Stimulated activated naive CD4-positive, alpha-beta T cell treated with Interleukin-2 at 50 U/mL for 16 hours (primary cell): ENCODE measurements at regions not wholly inside any gene's neighbourhood (a gene's known extent, or its start where the extent isn't known, plus 50 kb on each side); places are given as distances from the start of the nearest gene placed in this dataset.

Experiments
- DNase-seq: peaks from one replicate; lab custom pipeline; 2025; lab: John Stamatoyannopoulos, UW

DNA sequence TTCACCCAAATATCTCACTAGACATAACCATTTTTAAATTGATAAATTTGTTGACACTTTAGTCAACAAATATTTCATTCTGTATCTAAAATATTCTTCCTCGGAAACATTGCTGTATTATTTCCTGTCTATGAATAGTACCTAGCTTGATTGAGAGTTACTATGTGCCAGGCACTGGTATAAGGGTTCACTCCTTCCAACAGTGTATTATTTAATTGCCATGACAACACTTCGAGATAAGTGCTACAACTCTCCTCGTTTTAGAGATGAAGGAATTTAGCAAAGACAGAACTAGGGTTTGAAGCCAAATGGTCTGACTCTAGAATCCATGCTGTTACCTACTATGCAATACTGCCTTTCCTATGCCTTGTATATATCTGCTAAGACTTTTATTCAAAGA, 287.2 kb downstream of the YTHDC2 start:
- DNase-seq, result no peak

DNA sequence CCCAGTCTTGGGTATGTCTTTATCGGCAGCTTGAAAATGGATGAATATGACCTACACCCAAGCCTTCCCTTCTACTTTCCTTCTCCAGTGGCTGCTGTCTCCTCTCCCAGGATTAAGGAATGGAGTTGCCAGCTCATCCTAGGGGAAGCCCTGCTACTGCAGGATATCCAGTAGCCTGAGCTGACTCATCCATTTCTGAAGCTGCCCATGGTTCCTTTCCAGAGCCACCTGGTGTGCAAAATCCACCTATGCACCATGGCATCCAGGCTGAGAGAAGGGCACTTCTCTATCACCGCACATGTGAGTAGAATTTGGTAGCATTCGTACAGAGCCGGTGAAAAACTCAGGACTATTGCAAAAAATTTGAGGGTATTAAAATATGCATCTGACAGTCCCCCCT, 290.8 kb downstream of the YTHDC2 start:
- DNase-seq, result no peak

DNA sequence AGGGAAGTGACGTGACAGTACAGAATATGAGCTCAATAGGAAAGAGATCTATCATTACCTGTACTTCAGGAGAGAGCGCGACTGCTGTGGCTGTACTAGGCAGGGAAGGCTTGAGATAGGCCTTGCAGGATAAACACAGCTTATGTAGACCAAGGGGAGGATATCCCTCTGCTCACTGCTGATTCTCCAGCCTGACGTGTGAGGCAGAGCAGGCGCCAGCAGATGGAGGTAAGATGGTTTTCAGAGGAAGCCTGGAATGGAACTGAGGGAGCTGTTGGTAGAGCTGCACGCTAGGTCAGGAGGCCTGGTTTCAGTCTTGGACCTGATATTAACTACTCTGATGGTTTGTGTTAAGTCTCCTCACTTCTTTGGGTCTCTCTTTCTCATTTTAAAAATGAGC, 291.4 kb downstream of the YTHDC2 start:
- no peak for DNase-seq

DNA sequence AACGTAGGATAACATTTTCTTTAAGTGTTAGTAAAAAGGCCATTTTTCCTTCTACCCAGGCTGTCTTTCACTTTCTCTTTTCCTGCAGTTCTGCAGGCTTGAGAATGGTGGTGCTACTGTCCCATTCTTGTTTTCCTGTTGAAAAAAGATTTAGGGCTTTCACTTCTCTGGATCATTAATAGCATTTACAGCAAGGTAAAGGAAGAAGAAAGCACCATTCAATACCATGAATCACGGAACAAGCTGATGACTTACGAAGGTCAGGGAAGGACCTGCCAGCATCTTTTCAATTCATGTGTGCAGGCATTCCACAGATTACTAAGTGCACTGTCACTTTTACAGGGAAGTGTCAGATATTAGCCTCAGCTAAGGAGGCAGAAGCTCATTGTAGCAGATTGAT, 292.8 kb downstream of the YTHDC2 start:
- no peak for DNase-seq

DNA sequence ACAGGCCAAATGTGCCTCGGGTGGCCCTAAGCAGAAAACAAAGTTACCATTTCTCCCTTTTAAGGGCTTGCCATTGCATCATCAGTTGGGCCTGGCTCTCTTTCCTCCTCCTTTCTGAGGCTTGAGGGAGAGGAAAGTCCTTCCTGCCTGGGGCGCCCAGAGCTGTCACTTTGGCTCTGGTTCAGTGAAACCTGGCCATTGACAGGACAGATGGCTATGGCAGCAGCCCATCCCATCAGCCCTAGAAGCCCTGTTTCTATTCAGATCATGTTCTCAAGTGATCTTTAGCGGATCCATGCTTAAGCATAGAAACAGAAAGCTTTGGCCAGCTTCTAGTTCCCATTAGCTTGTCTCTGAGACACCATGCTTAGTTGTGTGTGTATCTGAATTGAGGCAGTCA, 293.4 kb downstream of the YTHDC2 start:
- DNase-seq, result no peak

DNA sequence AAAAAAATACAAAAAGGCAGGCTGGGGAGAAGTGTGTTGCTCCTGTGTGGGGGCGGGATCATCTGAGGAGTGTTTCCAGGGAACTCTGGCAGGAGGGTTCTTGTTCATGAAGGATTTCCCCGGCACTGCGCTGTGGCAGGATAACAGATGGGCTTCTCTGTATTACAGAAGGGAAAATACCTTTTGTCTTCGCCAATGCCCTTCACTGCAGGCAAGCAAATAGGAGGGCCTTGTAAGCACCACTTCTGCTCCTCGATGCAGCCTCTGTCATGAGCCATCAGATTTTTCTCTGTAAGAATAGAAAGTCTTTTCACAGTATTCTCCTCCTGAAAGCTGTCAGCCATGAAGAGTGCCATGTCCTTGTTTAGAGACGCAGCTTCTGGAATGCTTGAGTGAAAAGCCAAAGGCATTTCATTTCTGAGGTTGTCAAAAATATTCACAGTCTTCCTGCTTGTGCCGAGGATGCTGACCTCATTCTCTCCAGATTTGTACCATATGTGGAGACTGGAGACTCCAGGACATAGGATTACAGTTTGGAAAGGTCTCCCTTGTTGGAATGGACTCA, 294.0 kb downstream of the YTHDC2 start:
- no peak for DNase-seq

DNA sequence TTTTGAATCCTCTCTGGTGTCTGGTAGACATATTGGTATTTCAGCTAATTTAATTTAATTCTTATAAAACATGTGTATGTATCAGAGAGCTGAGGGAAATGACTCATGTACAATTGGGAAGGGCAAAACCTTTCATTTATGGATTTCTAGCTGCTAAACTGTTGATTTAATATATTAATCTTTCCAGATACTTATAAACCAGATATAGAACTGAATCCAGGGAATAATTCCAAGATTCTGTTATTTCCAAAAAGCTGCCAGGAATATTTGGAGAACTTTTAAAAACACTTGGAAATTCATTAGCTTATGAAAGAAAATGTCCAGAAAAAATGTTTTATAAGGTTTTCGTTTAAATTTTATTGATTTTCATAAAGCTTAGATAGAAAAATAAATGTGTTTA, 295.5 kb downstream of the YTHDC2 start:
- no peak for DNase-seq

DNA sequence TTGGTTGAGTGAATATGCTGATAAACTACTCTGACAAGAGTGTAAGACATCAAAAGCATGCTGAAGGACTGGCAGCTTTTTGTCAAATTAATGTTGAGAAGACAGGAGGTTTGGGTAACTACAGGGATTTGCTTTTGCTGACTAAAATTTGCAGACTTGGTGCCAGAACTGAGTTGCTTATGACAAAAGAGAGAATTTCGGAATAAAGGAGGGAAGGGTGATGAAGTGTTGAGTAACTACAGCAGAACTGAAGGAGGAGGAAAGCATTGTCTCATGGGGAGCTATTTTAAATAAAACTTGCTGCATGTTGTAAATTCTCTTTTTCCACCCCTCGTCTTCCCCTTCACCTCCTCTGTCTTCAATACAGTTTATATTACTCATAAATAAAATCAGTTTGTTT, 296.1 kb downstream of the YTHDC2 start:
- no peak for DNase-seq

DNA sequence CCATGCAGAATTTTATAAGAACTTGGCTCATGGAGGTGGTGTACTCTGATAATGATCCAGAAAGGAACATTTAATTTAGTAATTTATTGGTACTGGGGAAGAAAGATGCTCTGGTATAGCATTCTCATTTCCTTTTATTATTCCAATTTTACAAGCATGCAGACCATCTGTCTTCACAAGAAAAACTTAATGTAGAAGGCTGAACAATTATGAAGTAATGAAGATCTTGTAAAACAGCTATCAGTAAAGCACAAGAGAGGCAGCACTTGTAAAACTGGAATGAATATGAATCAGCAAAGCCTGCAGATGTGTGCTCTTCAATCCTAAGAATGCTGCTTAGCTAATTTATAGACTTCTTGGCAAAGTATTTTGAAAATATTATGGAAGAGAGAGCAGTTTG, 300.0 kb downstream of the YTHDC2 start:
- no peak for DNase-seq

DNA sequence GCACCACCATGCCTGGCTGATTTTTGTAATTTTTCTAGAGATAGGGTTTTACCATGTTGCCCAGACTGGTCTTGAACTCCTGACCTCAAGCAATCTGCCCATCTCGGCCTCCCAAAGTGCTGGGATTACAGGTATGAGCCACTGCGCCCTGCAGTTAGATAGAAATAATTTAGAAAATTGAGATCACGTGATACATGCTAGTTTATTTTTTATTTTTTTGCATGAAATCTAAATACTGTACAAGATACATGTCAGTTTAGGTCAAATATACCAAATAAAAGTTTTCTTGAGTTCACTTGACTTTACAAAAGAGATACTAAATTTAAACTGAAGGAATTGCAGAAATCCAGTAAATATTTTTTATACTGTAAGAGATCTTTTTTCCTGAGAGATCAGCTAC, 304.2 kb downstream of the YTHDC2 start:
- no peak for DNase-seq

DNA sequence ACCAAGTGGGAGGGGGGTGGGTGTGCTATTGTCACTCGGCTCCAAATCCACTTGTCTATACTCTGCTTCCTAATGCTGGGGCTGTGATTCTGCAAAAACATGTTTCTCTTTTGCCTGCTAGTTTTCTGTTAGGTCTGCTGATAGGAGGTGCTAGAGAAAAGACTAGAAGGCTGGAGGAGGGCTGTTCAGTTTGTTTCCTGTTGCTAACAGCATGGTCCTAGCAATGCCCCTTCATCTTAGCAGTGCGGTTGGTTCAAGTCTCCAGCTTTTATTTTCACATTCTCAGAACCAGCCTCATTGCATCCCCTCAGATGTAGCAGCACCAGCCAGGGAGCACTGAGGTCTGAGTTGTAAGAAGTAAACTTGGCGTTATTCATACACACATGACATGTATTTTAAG, 310.2 kb downstream of the YTHDC2 start:
- no peak for DNase-seq

DNA sequence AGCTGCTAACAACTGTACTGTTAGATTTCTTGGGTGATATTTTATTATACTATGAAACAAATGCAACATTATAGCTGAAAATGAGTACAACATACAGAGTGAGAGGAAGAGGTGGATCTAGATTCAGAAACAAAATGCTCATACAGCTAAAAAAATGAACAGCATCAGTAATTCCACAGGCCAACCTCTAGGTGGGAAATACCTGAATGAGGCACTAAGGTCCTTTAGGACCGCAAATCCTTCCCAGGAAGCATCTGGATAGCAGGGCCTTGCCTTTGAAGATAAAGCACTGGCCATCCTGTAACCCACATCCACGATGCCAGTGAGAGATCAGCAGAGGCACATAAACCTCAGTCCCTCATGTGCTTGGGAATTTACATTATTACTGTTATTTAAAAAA, 310.8 kb downstream of the YTHDC2 start:
- no peak for DNase-seq

DNA sequence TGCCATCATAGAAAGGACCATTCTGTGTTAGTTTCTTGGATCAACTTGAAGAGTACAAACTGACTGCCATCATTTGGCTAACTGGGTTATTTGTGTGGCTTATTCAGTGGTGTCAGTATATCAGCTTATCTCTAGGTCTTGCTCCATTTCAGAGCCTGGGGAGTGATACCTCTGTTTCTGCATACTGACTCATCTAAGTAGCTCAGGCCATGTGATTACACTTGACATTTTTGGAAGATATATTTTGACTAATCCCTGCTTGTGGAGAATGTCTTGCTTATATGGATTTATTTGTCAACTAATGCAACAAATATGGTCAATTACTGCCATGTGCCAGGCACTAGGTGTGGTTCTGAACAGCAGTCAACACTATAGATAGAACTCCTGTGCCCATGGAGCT, 311.7 kb downstream of the YTHDC2 start:
- DNase-seq, result no peak

DNA sequence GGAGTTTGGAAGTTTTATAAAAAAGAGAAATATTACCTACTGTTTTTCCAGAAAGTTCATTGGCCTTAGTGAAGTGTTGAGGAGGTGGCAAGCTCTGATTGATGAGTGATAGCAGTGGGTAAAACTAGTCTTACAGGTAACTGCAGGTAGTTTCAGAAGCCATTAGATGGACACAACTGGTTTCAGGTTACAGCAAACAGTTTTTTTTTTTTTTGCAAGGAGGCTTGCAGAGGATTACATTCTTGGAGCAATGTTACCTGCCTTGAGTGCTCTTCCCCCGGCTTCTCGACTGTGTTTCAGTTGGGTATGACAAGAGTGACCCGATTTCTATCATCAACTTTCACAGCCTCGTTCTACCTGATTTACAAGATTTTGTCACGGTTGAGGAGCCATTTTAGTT, 333.4 kb downstream of the YTHDC2 start:
- no peak for DNase-seq

DNA sequence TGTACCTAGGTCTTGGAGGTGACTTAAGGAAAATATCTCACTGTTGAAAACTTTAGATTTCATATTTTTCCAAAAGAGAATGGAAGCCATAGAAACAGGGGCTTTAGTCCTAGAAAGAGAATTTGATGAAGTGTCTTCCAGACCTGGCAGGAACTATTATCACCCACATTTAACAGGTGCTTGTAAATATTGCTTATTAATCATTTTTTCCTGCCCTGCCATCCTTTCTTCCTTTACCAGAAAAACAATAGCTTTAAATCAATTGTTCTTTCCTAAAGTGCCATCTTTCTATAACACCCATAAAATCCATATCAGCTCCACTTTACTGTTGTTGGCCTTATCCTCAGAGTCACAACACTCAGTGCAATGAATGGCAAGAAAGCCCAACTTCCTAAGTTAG, 350.9 kb downstream of the YTHDC2 start:
- DNase-seq, result no peak

DNA sequence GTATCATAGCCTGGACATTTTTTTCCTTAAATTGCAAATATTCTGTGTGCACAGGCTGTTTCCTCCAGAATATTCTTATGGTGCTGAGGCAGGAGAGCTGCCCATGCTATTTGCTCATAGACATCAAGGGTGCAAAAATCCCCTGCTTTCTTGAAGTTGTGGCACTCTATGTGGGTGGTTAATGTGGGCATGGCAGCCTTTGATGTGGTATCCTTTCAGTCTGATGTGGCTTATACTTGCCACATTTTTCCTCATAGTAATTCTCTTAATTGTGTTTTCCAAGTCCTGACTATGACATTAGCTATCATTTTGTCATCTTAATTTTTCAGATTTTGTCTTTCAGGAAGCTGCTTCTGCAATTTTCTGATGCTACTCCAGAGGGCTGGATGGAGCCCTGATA, 353.3 kb downstream of the YTHDC2 start:
- DNase-seq, result no peak

DNA sequence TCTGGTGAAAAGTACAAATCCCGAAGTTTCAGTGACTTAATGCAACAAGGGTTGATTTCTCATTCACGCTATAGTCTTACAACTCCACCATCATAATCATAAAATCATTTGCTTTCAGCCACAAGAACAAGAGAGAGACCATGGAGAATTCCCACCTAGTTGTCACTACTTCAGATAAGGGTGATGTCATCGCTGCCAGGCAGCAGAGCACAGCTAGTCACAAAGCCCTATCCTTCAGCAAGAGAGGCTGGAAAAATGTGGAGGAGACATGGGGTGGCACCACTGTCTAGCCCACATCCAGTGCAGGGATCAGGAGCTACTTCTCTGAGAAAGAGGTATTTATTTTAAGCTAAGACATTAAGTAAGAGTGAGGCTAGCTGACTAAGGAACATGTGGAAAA, 356.1 kb downstream of the YTHDC2 start:
- no peak for DNase-seq

DNA sequence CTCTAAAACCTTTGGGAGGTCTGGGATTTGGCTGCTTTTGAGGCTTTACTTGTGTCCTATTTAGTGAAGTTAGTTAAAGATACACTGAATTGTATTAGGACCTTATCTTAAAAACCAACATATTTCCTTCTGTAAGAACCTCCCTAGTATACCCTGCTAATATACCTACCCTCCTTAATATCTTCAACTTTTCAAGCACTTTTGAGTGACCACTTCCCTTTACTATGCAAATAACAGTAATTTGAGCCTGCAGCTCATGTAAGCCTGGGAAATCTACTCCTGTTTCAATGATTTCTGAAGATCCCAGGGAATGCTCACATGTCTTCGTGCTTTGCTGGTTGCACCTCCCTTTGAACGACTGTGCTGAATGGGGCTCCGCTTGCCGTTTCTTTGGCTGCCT, 358.5 kb downstream of the YTHDC2 start:
- no peak for DNase-seq

DNA sequence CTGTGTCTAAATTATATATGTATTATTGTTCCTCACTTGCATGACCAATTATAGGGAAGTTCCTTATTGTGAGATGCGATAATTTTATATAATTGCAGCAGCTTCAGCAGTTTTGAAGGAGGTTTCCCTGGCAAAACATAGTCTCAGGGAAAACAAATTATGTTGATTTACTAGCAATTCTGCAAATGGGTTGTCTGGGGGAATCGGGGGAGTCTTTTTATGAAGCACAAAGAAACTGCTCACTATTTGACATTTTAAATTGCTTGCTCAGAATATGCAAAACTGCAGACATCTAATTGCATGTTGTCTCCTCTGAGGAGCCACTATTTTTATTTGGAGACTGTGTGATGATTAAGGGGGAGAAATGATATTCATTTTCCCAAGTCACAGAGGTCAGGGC, 361.6 kb downstream of the YTHDC2 start:
- no peak for DNase-seq

DNA sequence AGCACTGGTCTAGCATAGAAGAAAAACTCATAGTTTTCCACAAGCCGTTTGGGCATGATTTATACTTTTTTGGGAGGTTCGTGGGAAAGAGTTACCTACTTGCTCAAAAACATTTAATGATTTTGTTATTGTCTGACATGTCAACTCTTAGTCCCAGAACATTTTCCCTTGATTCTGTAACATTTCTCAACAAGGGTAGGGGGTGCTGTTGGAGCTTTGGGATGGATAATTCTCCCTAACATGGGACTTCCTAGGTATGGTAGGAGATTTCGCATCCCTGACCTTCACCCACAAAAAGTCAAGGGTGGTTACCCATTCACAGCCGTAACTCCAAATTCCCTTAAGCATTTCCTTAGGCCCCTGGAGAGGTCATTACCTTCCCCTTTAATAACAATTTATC, 378.0 kb downstream of the YTHDC2 start:
- no peak for DNase-seq

DNA sequence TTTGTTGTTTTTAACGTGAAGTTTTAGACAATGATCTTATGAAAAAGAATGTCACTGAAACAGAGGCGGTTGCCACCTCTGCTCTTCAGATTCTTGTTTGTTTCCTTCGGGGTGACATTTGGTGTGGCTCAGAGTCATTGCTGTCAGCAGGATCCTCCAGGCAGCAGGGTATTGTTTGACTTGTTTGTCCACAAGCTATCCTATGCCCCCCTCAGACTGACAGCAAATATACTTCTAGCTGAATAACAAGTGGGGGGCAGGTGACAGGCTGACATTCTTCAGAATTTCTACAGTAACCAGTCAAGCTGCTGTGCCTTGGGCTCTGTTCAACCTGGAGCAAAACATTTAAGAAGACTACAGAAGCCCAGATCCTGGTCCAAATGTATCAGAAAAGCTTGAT, 383.3 kb downstream of the YTHDC2 start:
- DNase-seq, result no peak

DNA sequence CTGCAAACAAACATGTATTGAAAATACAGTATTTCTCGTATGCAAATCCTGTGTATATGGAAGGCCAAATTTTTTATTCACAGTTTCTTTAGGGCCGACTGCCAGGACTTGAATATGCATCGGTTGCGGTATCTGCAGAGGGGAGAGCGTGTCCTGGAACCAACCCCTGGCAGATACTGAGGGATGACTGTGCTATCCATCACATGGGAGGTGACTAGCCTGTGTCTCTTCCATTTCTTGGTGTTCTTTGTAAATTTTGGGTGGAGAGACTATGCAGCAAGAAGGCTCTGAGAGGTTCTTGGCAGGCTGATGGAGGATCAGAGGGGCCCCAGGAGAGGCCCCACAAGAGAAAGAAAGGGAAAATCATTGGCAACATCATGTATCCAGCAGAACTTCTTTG, 384.3 kb downstream of the YTHDC2 start:
- DNase-seq, result no peak

DNA sequence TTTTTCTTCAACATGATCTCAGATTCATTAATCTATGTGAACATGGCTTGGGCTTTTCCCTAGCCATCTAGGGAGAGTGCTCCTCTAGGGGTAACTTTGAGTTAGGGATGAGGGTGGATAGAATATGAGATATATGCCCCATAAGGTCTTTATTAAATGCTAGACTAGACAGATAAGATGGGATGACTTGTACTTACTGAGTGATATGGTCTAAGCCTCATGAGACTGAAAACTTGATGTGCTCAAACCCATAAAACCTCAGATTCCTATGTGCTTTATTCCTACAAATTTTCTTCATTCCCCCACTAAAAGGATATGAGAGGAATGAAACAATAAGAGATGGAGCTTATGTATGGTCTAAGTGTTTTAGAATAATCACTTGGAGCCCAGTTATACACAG, 386.6 kb downstream of the YTHDC2 start:
- no peak for DNase-seq

DNA sequence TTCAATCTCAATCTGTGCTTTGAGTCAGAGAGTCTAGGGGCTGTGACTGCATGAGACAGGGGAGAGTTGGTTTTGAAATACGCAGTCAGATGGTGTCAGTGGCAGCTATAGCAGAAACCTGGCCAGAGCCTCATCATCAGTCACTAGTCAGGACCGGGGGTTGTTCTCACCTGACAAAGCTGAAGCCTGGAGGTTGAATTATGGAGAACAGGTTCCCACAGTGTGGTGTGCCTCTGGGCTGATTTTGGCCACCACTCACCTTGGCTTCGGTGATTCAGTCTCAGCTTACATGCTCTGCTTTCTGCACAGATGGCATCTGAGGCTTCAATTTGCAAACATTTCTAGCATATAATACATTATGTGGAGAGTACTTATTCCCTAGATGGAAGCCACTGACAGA, 387.3 kb downstream of the YTHDC2 start:
- no peak for DNase-seq

DNA sequence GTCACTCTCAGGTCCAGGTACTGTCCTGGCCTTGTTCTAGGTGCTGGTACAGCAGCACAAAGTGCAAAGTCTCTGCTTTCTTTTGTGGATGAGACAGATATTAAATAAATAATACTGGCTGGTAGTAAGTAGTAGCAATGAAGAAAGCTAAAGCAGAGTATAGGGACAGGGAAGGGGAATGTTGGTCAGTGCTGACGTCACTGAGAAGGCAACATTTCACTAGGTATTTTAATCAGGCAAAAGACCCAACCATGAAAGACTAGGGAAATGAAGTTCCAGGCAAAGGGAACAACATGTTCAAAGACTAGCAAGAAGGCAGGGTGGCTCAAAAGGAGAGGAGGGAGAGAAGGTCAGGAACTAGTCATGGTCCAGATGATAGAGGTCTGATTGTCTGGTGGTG, 388.2 kb downstream of the YTHDC2 start:
- no peak for DNase-seq
